ENCODE measurements at regions not wholly inside any gene's neighbourhood (a gene's known extent, or its start where the extent isn't known, plus 50 kb on each side); places are given as distances from the start of the nearest gene placed in this dataset.

DNA sequence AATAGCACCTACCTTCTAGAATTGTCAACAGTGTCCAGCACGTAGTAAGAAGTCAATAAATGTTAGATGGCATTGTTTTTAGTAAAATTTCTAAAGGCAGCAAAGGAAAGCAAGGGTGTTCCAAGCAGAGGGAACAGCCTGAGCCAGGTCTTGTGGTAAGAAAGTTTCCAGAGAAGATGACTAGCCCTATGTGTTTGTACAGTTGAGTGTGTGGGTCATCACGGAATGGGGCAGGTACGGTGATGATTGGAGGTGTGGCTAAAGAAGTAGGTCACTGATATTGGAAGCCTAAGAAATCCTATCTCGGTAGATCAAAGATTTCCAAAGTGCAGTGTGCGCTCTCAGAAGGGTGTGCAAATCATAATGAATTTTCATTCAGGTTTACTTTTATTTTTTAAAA, 94.2 kb upstream of the BCL6 start:
- ChIA-PET CTCF (no interaction called here), POLR2A (no interaction called here)
- Mint-ChIP-seq H3K36me3 (peaks cover 5% of the 10 kb centered on the region), H3K4me1 (ENCODE audit: low read depth) (peaks cover 7% of the 10 kb centered on the region), H3K4me3 (no peak overlapping the region), H3K27ac (no peak overlapping the region), H3K9me3 (peaks cover 11% of the 10 kb centered on the region), H3K27me3 (no peaks in the 10 kb centered on the region)
- DNase-seq = no peak
- intact Hi-C loops (cut with micrococcal nuclease) = no loop called here

- ChIA-PET CTCF (no interaction called here), POLR2A (no interaction called here)
- Mint-ChIP-seq H3K9me3 (no peaks in the 10 kb centered on the region), H3K27me3 (no peaks in the 10 kb centered on the region), H3K27ac (no peak overlapping the region), H3K4me1 (ENCODE audit: low read depth) (no peaks in the 10 kb centered on the region), H3K36me3 (no peaks in the 10 kb centered on the region), H3K4me3 (no peak overlapping the region)
- intact Hi-C loops (cut with micrococcal nuclease) = no loop called here
- no peak for DNase-seq
These were observed 95.6 kb upstream of the BCL6 start for GRCh38 chr3:187840856-187841255.

GRCh38 chr3:187841560-187841959, 96.3 kb upstream of the BCL6 start:
- no peaks in the 10 kb centered on the region for H3K27me3 Mint-ChIP-seq
- H3K27ac Mint-ChIP-seq = no peak overlapping the region
- H3K9me3 Mint-ChIP-seq = no peaks in the 10 kb centered on the region
- peak; percentile 44 for DNase-seq
- H3K4me3 Mint-ChIP-seq = no peak overlapping the region
- intact Hi-C loops (cut with micrococcal nuclease) = no loop called here
- H3K36me3 Mint-ChIP-seq = no peaks in the 10 kb centered on the region
- ChIA-PET POLR2A (no interaction called here), CTCF (no interaction called here)
- no peaks in the 10 kb centered on the region for H3K4me1 Mint-ChIP-seq (ENCODE audit: low read depth)

DNA sequence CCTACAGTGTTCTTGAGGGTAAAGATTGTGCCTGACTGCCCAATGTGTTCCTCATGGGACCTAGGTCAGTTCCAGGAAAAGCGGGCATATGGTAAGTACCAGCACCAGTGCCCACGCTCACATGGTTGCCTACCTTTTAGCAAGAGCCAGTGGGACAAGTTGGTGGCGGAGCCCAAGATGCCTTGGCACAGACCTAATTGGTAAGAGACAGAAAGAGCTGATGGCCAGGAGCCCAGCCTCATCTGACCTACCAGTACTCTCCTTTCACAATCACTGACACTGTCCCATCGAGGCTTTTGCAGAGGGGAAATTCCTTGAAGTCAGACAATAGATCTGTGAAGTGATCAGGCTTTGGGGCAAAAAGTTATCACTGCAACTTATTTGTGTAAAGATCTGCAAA, 98.4 kb upstream of the BCL6 start:
- no peaks in the 10 kb centered on the region for H3K27me3 Mint-ChIP-seq
- H3K4me1 Mint-ChIP-seq (ENCODE audit: low read depth) = no peaks in the 10 kb centered on the region
- no peaks in the 10 kb centered on the region for H3K36me3 Mint-ChIP-seq
- DNase-seq = no peak
- POLR2A ChIA-PET = no interaction called here
- H3K4me3 Mint-ChIP-seq = no peak overlapping the region
- CTCF ChIA-PET = interaction anchor here (1.7 kb wide), 1 partner anchor 96 kb away, joined by 3 read pairs; no protein-coding TSS in a partner anchor
- intact Hi-C loops (cut with micrococcal nuclease) = no loop called here
- H3K9me3 Mint-ChIP-seq = no peaks in the 10 kb centered on the region
- H3K27ac Mint-ChIP-seq = no peak overlapping the region

GRCh38 chr3:187844708-187845107, 99.4 kb upstream of the BCL6 start:
- no peaks in the 10 kb centered on the region for H3K36me3 Mint-ChIP-seq
- POLR2A ChIA-PET = no interaction called here
- H3K27ac Mint-ChIP-seq = no peak overlapping the region
- H3K4me1 Mint-ChIP-seq (ENCODE audit: low read depth) = no peaks in the 10 kb centered on the region
- no peaks in the 10 kb centered on the region for H3K27me3 Mint-ChIP-seq
- CTCF ChIA-PET = no interaction called here
- no peak for DNase-seq
- H3K4me3 Mint-ChIP-seq = no peak overlapping the region
- H3K9me3 Mint-ChIP-seq = no peaks in the 10 kb centered on the region
- intact Hi-C loops (cut with micrococcal nuclease) = no loop called here

GRCh38 chr3:187845826-187846225, 100.6 kb upstream of the BCL6 start:
- intact Hi-C loops (cut with micrococcal nuclease) = no loop called here
- DNase-seq = no peak
- Mint-ChIP-seq H3K4me3 (no peak overlapping the region), H3K9me3 (no peaks in the 10 kb centered on the region), H3K36me3 (no peaks in the 10 kb centered on the region), H3K4me1 (ENCODE audit: low read depth) (no peaks in the 10 kb centered on the region), H3K27me3 (no peaks in the 10 kb centered on the region), H3K27ac (no peak overlapping the region)
- ChIA-PET CTCF (interaction anchor here (0.6 kb wide), 1 partner anchor 416 kb away, joined by 3 read pairs; no protein-coding TSS in a partner anchor), POLR2A (no interaction called here)

DNA sequence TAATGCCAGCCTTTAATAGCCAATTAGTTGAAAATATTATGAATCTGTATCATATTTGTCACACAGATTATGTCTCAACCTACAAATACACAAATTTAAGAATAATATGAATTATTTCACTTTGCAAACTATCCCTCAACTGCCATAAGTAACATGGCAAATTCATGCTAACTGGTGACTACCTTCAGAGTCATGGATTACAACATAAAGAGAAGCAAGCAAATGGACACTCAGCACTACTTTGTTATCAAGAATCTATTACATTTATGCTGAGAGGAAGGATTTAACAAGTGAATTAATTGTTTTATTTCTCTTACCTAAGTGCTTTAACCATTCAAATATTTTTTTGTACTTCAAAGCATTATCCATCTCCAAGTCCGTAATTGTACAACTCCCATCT, 103.1 kb upstream of the BCL6 start:
- H3K36me3 Mint-ChIP-seq = no peaks in the 10 kb centered on the region
- ChIA-PET POLR2A (no interaction called here), CTCF (no interaction called here)
- H3K9me3 Mint-ChIP-seq = peaks cover 13% of the 10 kb centered on the region
- no peak overlapping the region for H3K27ac Mint-ChIP-seq
- no peak for DNase-seq
- H3K4me1 Mint-ChIP-seq (ENCODE audit: low read depth) = peaks cover 4% of the 10 kb centered on the region
- H3K4me3 Mint-ChIP-seq = no peak overlapping the region
- intact Hi-C loops (cut with micrococcal nuclease) = no loop called here
- no peaks in the 10 kb centered on the region for H3K27me3 Mint-ChIP-seq

- Mint-ChIP-seq H3K9me3 (peaks cover 13% of the 10 kb centered on the region), H3K4me3 (no peak overlapping the region), H3K36me3 (no peaks in the 10 kb centered on the region), H3K27me3 (no peaks in the 10 kb centered on the region), H3K4me1 (ENCODE audit: low read depth) (peaks cover 4% of the 10 kb centered on the region), H3K27ac (no peak overlapping the region)
- no peak for DNase-seq
- ChIA-PET POLR2A (no interaction called here), CTCF (no interaction called here)
- intact Hi-C loops (cut with micrococcal nuclease) = no loop called here
These were observed 103.9 kb upstream of the BCL6 start for GRCh38 chr3:187849016-187849654.

GRCh38 chr3:187850258-187850921, 105.1 kb upstream of the BCL6 start:
- DNase-seq = no peak
- H3K9me3 Mint-ChIP-seq = peaks cover 13% of the 10 kb centered on the region
- H3K4me1 Mint-ChIP-seq (ENCODE audit: low read depth) = peaks cover 4% of the 10 kb centered on the region
- no peaks in the 10 kb centered on the region for H3K27me3 Mint-ChIP-seq
- H3K27ac Mint-ChIP-seq = no peak overlapping the region
- H3K36me3 Mint-ChIP-seq = no peaks in the 10 kb centered on the region
- POLR2A ChIA-PET = no interaction called here
- CTCF ChIA-PET = no interaction called here
- intact Hi-C loops (cut with micrococcal nuclease) = no loop called here
- H3K4me3 Mint-ChIP-seq = no peak overlapping the region

DNA sequence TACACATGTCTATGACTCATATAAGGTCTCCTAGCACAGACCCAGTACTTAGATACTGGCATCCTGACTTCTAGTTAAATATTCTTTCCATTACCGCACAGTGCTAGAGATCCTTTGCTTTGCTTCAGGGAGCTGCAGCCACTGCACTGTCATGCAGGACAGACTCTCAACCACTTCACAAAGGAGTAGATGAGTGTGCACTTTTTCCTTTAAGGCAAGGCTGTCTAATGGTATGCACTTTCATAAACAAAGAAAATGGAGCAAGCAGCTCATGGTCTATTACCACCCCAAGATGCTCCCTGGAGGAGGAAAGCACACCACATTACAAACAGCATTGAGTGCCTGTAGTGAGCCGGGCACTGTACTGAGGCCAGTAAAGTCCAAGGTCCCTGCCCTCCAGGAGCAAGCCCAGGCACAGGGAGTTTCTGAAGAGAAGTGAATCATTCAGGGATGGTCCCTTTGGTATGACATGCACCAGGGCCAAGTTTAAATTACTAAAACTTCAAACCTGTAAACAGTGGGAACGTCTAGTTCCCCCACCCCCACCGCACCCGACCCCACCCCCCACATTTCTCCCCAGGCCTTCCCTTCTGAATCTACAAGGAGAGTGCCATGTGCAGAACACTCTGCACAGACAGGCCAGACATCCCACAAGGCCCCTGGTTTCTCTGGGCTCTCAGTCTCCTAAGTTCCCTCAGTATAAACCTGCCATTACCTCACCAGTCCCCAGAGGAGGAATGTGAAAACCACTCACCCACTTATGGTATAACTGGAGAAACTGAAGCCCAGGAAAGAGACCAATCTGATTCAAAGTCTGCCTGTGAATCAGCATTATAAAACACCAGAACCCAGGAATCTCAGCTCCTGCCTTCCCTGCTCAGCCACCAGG, 107.8 kb upstream of the BCL6 start:
- Mint-ChIP-seq H3K27ac (no peak overlapping the region), H3K27me3 (no peaks in the 10 kb centered on the region), H3K9me3 (peaks cover 13% of the 10 kb centered on the region), H3K4me1 (ENCODE audit: low read depth) (peaks cover 4% of the 10 kb centered on the region), H3K36me3 (no peaks in the 10 kb centered on the region), H3K4me3 (no peak overlapping the region)
- intact Hi-C loops (cut with micrococcal nuclease) = no loop called here
- no peak for DNase-seq
- ChIA-PET CTCF (interaction anchor here (1.0 kb wide), 1 partner anchor 113 kb away, joined by 3 read pairs; no protein-coding TSS in a partner anchor), POLR2A (no interaction called here)

DNA sequence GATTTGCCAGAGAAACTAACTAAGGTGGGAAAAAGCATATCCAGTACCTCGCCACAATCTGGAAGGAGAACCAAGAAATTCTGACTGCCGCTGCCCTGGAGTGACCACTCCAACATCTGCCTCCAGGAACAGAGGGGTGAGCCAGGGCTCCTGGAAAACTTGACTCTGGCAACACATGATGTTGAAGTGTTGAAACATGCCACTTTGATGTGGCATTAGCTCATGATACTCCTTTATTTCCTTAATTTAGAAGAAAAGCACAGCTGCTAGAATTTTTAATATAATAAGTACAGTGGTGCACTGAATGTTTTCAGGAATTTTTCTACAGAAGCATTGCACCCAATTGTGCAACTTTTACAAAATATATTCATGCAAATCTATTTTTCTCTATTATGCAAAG, 109.9 kb upstream of the BCL6 start:
- no peaks in the 10 kb centered on the region for H3K36me3 Mint-ChIP-seq
- POLR2A ChIA-PET = no interaction called here
- no peaks in the 10 kb centered on the region for H3K27me3 Mint-ChIP-seq
- CTCF ChIA-PET = no interaction called here
- no peak overlapping the region for H3K4me3 Mint-ChIP-seq
- intact Hi-C loops (cut with micrococcal nuclease) = no loop called here
- H3K27ac Mint-ChIP-seq = no peak overlapping the region
- DNase-seq = no peak
- H3K9me3 Mint-ChIP-seq = peaks cover 16% of the 10 kb centered on the region
- peaks cover 4% of the 10 kb centered on the region for H3K4me1 Mint-ChIP-seq (ENCODE audit: low read depth)

DNA sequence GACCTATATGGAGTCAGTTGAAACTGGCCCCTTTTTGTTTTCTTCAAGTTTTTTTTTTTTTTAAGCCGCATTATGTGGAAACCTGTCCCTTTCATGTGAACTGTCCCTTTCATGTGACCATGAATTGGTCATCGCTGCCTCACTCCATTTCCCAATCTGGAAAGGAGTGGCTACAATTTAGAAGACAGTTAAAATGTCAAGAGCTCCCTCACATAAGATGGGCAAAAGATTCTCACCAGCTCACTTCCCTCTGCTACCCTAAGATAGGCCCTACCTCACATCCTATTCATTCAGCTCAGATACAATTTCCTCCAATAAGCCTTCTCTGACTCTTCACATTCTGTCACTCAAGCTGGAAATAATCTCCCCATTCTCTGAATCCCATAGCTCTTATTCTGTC, 111.3 kb upstream of the BCL6 start:
- CTCF ChIA-PET = interaction anchor here (0.7 kb wide), 1 partner anchor 74 kb away, joined by 4 read pairs; no protein-coding TSS in a partner anchor

More for the DNA sequence above, 111.3 kb upstream of the BCL6 start:
- Mint-ChIP-seq H3K4me3 (no peak overlapping the region), H3K36me3 (peaks cover 5% of the 10 kb centered on the region), H3K4me1 (ENCODE audit: low read depth) (peaks cover 4% of the 10 kb centered on the region), H3K27me3 (no peaks in the 10 kb centered on the region), H3K27ac (no peak overlapping the region), H3K9me3 (peaks cover 26% of the 10 kb centered on the region)
- DNase-seq = no peak
- POLR2A ChIA-PET = no interaction called here
- intact Hi-C loops (cut with micrococcal nuclease) = no loop called here
